GM23338 (cell line): ENCODE measurements at regions not wholly inside any gene's neighbourhood (a gene's known extent, or its start where the extent isn't known, plus 50 kb on each side); places are given as distances from the start of the nearest gene placed in this dataset.

Source experiments
- CREB1 ChIP-seq: fragments of 250-450 bp; sonication (Bioruptor Pico); IDR thresholded peaks from 2 replicates; pipeline ENCODE4 v1.5.0; 2020; ENCODE audit warnings: low read depth, mild to moderate bottlenecking, moderate library complexity
- CTCF ChIP-seq, 2 experiments: fragments of 200-600 bp in 1 of 2; sonication (generic) in 1 of 2; conservative IDR thresholded peaks; 2 replicates each; pipeline versions ENCODE4 v1.5.1 to v1.6.1; 2016 to 2017; ENCODE audit warnings: antibody characterized with exemption in 2 of 2, low read depth in 2 of 2, mild to moderate bottlenecking in 2 of 2, moderate library complexity in 1 of 2
- ETS1 ChIP-seq: IDR thresholded peaks from 2 replicates; pipeline ENCODE4 v1.6.1; 2016; ENCODE audit warnings: antibody characterized with exemption
- EZH2phosphoT487 ChIP-seq: fragments of 200-600 bp; sonication (generic); IDR thresholded peaks from one replicate; pipeline ENCODE4 v1.8.1; 2018; ENCODE audit warnings: antibody characterized with exemption; ENCODE audit not compliant: unreplicated experiment
- JUNB ChIP-seq: IDR thresholded peaks from one replicate; pipeline ENCODE4 v1.6.1; 2016; ENCODE audit warnings: antibody characterized with exemption; ENCODE audit not compliant: unreplicated experiment
- POLR2AphosphoS5 ChIP-seq: IDR thresholded peaks from 2 replicates; pipeline ENCODE4 v1.6.1; 2016; ENCODE audit warnings: antibody characterized with exemption, low read depth
- REST ChIP-seq: IDR thresholded peaks from one replicate; pipeline ENCODE4 v1.6.1; 2018; ENCODE audit warnings: antibody characterized with exemption; ENCODE audit not compliant: unreplicated experiment
- ZNF462 ChIP-seq: fragments of 250-450 bp; sonication (Bioruptor Pico); IDR thresholded peaks from 2 replicates; pipeline ENCODE4 v1.5.0; 2020; ENCODE audit warnings: mild to moderate bottlenecking, moderate library complexity

- no peak for TF ChIP-seq CTCF (conservative IDR thresholded peaks at IDR 0.05; ENCODE audit: low read depth in 2 of 2)
- no peak for TF ChIP-seq CREB1
- TF ChIP-seq POLR2AphosphoS5, result no peak
- no peak for TF ChIP-seq REST
- no peak for TF ChIP-seq ZNF462
- TF ChIP-seq ETS1, result no peak
- TF ChIP-seq EZH2phosphoT487, result no peak
- no peak for TF ChIP-seq JUNB
Observed at GRCh38 chr4:38585871-38586270, 78.1 kb upstream of the KLF3 start.
